HG02623 (cell line): ENCODE measurements at regions not wholly inside any gene's neighbourhood (a gene's known extent, or its start where the extent isn't known, plus 50 kb on each side); places are given as distances from the start of the nearest gene placed in this dataset.

Source experiments
- ATAC-seq: cut with Tn5 transposase; IDR thresholded peaks from one replicate; pipeline ENCODE4 v1.9.1; 2021; ENCODE audit warnings: moderate library complexity; ENCODE audit not compliant: unreplicated experiment

DNA sequence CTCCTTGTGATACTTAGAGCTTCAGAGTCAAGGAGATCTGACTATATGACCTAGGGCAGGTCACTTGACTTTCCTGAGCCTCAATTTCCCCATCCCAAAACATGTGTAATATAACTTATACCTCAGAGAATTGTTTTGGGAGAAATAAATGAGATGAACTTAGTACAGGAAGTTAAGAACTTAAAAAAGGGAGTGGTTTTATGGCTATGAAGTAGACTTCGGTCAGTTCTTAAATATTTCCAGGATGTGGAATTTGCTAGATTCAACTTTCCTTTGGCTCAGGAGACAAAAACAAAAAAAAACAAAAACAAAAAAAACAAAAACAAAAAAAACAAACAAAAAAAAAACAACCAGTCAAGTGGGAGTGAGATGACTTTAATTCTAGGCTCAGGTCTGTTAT, 116.7 kb downstream of the EDEM1 start:
- no peak for ATAC-seq

DNA sequence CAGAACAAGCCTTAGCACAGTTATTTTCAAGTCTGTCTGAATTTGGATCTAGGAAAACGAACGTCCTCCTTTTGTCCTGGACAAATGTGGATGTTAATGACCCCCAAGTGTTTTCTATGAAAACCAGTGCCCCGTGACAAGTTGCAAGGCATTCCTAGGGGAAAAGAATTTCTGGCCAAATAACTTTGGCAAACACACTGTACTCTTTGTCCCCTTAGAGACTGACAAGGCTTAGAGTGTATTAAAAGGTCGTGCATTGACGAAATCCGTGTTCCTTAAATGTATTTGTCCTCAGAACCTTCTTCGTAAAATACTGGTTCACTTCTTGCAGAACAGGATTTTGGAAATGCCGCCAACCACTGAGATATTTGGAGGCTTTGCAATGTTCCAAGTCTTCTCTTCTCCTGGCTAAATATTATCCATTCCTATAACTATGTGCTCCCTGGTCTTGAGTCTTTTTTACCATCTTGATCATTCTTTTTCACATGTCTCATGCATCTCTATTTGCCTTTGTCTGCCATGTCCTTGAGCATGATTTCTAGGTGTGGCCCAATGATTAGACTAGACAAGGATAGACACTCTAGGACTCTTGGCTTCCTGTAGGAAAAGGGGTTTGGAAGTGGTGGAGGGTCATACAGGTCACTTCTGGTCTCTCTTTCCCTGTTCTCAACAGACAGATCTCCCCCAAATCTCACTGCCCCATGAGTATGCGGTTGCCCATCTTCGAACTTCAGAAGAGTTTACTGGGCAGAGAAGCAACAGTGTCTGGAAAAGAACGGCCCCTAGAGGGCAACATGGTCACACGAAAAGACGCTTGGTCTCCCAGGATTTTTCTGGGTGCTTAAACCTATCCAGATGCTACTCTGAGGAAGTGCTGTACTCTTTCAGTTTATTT, 117.5 kb downstream of the EDEM1 start:
- peak; percentile 78 for ATAC-seq

DNA sequence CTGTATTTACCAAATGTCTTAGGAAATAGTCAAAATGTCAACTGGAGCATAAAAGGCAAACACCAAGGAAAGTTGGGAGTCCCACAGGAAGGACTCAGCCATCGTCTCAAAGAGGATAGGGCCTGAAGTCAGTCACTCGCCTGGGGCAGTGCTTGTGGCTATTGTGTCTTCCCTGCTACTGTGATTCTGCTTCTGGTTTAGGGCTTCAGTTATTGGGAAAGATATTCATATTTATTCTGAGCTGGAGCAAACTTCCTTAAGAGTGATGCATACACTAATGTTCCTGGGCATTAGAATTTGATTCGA, 118.1 kb downstream of the EDEM1 start:
- peak; percentile 9 for ATAC-seq

DNA sequence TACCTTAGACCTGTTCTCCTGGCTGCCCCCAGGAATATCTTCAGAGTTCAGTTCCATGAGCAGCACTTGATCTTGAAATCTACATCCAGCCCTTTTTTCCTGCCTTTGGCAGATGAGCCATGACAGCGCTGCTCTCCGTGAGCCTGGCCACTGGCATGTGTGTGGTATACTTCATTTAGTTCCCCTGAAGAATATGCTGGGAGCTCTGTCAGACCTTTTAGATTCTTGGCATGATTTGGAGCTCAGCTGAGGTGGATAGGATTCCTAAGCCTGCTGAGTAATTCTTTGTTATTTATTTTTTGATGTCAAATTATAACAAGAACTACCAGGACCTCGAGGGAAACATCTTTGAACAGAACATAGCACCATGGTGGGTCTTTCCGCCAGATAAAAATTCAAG, 121.7 kb downstream of the EDEM1 start:
- ATAC-seq: no peak

DNA sequence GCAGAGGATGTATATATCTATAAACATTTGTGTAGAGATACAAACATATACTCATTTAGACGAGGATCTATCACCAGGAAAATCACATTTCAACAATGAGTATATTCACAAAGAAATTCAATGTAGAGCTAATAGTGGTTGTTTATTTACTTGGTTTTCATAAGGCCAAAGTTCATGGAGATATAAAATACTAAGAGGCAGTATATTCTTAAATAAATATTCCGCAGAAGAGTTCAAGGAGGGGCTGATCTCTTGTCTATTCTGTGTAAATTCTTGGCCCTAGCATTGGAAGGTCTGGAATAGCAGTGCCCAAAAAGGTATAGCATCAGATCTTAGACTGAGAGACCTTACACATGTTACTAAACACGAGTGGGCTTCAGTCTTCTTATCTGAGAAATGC, 122.1 kb downstream of the EDEM1 start:
- ATAC-seq: no peak

DNA sequence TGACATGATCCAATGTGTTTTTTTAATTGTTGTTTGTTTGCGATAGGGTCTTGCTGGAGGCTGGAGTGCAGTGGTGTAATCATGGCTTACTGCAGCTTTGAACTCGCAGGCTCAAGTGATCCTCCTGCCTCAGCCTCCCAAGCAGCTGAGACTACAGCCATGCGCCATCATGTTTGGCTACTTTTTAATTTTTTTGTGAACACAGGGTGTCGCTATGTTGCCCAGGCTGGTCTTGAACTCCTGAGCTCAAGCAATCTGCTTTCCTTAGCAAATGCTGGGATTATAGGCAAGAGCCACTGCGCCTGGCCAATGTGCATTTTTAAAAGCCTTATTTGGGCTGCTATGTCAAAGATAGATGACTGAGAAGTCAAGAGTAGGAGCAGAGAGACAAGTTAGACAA, 123.0 kb downstream of the EDEM1 start:
- ATAC-seq: no peak

DNA sequence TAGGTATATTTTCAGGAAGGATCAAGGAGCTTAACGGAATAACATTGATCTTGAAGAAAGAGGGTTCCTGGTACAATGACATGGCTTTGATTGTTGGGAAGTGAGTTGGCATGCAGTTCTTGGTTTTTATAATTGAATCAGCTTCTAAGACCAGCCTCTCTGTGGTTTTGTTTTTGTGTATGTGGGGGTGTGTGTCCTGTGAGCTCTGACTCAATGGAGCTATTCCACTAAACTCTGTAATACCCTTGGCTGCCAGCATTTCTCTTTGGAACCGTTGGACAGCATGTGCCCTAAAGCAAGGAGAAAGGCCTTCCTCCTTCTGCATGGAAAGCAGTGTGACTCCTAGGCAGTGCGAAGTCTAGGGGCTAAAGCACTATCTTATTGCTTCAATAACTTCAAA, 124.8 kb downstream of the EDEM1 start:
- ATAC-seq: no peak

DNA sequence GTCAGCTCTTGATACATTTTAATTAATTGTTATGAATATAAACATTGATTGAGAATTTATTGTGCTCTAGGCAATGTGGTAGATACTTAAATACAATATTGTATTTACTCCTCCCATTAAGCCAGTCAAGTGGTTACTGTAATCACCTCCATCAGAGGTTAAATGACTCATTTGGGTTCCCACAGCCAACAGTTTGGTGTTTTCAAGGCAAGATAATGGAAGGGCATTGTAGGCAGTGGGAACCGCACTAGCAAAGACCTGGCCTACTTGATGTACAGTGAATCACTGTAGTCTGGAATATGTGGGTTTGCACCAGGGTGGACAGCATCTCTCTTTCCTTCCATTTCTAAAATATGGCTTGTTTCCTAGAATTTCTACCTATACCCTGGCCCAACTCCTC, 127.4 kb downstream of the EDEM1 start:
- ATAC-seq: no peak

DNA sequence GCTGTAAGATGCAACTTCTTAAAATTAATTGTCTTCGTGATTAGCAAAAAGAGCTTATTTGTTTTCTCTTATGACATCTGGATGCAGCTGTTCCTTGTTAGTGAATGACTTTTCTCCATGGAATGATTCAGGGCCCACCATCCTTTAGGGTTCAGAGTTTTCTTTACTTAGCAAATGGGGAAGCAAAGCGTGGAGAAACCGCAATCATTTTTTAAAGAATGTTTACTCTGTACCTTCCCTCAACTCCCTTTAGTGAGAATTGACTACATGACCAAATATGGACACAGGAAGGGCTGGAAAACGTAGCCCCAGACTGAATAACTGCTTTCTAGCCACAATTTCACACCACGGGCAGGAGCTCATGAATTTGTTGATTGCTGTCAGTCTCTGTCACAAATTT, 130.1 kb downstream of the EDEM1 start:
- ATAC-seq: no peak

DNA sequence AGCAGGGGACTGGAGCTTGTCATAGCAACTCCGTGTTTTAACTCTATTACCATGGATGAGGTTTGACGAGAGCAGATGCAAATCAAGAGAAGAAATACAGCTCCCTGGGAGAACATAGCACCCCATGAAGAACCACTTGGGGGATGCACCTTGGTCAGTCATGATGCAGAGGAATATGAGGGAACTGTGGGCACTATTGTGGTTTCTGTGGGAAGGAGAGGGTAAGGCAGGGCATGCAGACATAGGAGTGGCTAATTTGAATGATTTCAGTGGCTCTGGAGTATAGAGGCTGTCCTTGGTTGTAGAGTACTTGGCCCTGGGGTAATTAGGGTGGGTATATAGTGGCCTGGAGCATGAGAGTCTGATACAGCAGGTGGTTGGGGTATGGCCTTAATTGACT, 131.9 kb downstream of the EDEM1 start:
- ATAC-seq: no peak

DNA sequence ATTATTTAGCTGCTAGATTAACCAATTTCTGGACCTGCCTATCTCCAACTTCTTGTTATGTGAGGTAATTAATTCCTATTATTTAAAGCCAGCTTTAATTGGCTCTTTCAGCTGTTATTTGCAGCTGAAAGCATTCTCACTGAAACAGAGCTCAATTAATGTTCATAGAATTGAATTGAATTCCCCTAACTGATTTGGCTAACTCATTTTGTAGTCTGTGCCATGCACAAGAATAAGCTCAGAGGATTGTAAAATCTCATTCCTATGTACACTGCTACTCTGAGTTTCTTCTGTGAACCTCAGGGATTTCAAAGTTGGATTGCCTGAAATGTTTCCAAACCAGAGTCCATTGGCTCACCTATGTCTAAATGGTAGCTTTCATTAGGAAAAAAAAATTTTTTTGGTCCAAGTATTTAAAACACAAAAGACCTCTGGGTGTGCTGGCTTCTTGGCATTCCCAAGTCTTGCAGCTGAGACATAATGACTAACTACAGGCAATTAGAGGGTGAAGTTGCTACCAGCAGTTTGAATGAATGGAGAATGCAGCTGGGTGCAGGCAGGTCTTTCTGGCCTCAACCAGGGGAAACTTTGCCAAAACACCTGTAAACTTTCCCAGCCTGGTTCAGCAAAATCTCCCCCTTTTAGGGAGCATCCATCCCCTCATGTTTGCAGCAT, 134.3 kb downstream of the EDEM1 start:
- ATAC-seq: no peak

DNA sequence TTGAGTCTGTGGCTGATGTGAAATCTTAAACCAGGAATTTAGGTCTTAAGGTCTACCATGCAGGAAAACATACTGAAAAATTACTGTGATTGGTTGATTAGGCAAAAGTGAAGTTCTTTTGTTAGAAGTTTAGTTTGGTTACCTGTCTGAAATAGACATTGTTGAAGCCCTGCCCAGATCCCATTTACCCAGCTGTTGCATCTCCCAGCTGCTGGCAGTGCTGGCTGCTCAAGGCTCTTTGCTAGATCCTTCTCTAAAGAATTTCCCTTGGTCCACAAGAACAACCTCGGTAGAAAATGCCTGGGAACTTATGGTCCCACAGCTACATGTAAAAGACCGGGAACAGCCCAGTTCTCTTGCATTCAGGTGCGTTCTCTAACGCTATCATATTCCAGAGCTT, 137.3 kb downstream of the EDEM1 start:
- no peak for ATAC-seq

DNA sequence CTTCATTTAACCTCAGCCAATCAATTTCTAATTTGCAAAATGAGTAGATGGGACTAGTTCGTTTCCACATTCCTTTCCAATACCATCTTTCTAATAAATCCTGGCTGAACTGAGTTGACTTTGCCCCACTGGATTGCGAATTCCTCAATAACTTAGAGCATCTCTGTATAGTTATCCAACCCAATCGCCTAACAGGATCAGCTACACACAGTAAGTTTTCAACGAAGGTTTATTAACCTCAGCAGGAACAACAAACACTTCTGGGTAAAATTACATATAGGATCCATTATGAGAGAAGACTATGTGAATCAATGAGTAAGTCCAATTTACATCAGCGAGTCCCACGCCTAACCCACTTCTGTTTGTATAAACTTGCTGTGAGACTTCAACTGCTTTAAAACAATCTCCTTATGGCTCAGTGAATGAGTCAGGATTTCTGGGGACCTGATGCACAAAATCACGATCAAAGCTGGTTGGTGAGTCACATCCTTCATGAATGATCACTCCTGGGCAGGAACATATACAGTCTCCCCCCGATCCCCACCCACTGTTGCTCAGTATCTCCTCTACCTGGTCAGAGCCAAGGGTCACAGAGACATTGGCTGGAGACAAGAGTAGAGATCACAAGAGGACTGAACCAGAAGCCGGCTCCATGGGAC, 142.8 kb downstream of the EDEM1 start:
- no peak for ATAC-seq

DNA sequence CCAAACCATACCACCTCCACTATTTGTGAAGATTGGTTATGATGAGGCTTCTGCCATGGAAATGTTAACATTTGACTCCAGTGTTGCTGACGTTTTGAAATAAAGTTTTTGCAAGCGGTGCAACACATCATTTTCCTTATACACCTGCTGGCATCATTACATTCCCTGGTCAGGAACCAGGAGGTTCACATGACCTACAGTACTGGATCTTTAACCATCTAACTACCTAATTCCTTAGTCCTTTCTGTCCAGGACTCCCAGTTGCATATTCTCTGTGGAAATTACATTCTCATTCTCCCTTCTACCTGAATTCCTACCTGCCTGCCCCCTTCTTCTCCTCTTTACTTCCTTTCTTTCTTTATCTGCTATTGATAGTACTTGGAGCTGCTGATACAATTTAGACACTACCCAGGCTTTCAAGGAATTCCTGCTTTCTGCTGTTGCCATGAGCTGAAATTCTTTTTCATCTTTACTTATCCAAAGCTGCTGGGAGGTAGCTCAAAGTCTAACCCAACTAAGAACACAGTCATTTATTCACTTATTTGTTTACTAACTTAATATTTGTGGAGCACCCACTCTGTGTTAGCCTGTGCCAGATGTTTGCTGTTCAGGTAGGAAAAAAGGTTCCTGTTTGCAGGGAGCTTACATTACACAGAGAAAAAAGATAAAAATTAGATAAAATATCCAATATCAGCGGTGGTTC, 144.2 kb downstream of the EDEM1 start:
- ATAC-seq: no peak

DNA sequence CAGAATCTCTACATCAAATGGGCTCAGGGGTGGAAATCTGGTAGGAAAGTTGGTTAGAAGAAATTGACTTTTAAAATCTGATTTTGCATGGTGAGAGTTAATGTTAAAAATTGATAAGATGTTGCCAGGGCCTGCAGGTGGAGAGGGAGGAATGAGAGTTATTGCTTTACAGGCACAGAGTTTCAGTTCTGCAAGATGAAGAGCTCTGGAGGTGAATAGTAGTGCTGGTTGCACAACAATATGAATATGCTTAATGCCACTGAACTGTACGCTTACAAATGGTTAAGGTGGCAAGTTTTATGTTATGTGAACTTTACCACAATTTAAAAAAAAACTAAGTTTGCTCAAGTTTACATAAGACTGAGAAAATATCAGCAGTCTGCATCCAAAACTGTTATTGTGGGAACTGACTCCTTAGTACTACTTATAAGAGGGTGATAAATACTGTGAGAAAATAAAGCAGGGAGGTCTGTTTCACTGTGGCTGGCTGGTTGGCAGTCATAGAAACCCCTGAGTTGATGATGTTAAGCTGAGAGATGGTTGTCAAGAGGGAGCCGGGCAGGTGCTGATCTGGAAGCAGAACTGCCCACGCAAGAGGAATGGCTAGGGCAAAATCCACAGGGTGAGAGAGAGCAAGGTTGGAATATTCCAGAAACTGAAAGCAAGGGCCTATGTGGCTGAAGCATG, 144.9 kb downstream of the EDEM1 start:
- peak; percentile 61 for ATAC-seq

DNA sequence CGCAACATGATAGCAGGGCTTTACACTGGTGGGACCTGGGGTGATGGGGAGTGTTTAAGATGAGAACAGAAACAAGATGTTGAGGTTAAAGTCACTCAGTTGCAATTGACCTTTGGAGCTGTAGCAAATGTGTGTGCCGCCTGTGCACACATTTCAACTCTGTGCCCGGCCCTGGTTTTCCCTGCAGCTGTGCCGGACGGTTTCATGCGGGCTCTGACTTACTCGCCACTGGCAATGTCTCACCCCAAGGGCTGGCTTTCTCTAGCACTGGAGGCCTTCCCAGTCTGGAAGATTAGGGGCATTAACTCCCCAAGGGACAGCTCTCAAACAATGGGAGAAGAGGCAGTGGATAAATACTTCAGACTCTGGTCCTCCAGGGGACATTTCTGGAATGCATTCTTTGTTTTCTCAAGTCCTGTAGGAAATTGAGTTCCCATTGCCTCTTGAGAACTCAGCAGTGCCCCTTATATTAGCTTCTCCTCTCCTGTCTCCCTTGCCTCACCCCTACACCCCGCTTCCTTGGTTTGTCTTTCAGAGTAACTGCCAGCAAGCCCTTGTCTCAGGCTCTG, 152.5 kb downstream of the EDEM1 start:
- no peak for ATAC-seq

DNA sequence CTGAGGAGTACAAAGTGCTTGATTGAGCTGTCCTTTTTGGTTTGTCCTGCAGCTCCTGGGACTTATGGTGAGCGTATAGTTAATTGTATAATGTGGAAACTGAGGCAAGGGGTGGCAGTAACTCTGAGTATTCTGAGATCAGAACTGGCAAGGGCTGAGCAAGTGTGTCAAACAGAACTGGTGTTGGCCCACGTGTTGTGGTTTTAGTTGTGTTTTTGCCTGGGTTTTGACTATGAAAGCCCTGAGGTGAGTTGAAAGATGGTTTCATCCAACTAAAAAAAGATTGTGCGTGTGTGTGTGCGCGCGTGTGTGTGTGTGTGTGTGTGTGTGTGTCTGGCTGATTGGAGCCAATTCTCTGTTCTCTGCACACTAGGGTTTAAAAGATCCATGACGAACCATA, 154.1 kb downstream of the EDEM1 start:
- no peak for ATAC-seq

DNA sequence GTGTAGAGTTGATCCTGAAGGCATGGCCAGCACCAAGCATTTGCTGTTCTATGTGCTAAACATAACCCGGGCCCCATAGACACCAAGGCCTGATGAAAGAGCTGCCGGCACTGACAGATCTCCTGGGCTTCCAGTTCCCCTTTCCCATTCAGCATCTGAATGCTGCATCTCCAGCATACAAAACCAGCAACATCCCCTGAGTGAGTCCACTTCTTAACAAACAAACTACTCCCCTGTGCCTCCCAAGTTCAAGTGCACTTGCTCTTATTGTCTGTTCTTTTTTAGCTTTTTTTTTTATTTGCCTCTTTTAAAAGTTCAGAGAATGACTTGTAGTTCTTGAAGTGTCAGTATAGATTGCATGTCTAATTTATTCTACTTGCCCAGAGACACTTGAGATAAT, 156.0 kb downstream of the EDEM1 start:
- no peak for ATAC-seq

DNA sequence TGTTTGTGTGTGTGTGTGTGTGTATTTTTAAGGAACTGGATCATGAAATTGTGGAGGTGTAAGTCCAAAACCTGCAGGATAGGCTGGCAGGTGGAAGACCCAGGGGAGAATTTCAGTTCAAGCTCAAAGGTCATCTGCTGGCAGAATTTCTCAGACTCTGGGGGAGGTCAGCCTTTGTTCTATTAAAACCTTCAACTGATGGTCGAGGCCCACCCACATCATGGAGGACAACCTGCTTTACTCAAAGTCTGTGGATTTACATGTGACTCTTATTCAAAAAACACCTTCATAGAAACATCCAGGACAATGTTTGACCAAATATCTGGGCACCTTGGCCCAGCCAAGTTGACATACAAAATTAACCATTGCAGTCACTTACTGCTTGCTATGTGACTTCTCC, 157.2 kb downstream of the EDEM1 start:
- ATAC-seq: no peak

DNA sequence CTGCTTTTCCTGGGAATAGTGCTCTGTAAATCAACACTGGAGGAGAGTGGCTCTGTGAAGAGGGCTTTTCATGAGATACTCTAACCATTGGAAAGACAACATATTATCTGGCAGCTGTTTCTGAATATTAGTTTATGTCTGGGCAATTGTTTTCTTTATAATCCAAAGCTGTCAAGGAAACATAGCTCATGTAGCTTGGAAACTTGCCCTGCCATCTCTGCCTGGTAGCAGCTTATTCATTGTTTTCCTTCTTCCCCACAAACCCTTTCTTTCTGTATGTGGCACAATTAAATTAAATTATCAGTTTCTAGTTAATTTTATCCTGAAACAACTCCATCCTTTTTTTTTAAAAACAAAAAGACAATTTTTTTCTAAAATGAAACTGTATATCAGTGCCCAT, 160.0 kb downstream of the EDEM1 start:
- ATAC-seq: no peak
